MM.1S (cell line): ENCODE measurements at regions not wholly inside any gene's neighbourhood (a gene's known extent, or its start where the extent isn't known, plus 50 kb on each side); places are given as distances from the start of the nearest gene placed in this dataset.

Experiments used
- DNase-seq: peaks from one replicate; pipeline ENCODE4 v3.0.0-alpha.2; 2015
- H2AFZ ChIP-seq: fragments of 300-600 bp; sonication (generic); 2 replicates; pipeline ENCODE4 v1.6.0; 2016; ENCODE audit warnings: antibody characterized with exemption, low read length
- H3F3A ChIP-seq: fragments of 300-600 bp; sonication (generic); 2 replicates; pipeline ENCODE4 v1.6.1; 2016; ENCODE audit warnings: mild to moderate bottlenecking, antibody characterized with exemption, low read length, moderate library complexity, mixed read lengths; ENCODE audit not compliant: insufficient read depth
- H3K27ac ChIP-seq: fragments of 300-600 bp; sonication (generic); 2 replicates; pipeline ENCODE4 v1.5.1; 2016; ENCODE audit warnings: mild to moderate bottlenecking, low read length
- H3K27me3 ChIP-seq: fragments of 300-600 bp; sonication (generic); replicated peaks from 2 replicates; pipeline ENCODE4 v1.6.0; 2016; ENCODE audit warnings: low read length; ENCODE audit not compliant: insufficient read depth
- H3K36me3 ChIP-seq: fragments of 300-600 bp; sonication (generic); replicated peaks from 2 replicates; pipeline ENCODE4 v1.6.1; 2016; ENCODE audit warnings: mild to moderate bottlenecking, low read length, mixed read lengths; ENCODE audit not compliant: insufficient read depth
- H3K4me1 ChIP-seq: fragments of 300-600 bp; sonication (generic); 2 replicates; pipeline ENCODE4 v1.6.1; 2016; ENCODE audit warnings: low read length, mixed read lengths
- H3K4me2 ChIP-seq: fragments of 300-600 bp; sonication (generic); 2 replicates; pipeline ENCODE4 v1.6.0; 2016; ENCODE audit warnings: low read depth, low read length
- H3K4me3 ChIP-seq: fragments of 300-600 bp; sonication (generic); 2 replicates; pipeline ENCODE4 v1.5.1; 2016; ENCODE audit warnings: low read length, mixed read lengths
- H3K79me2 ChIP-seq: fragments of 300-600 bp; sonication (generic); 2 replicates; pipeline ENCODE4 v1.6.1; 2016; ENCODE audit warnings: mixed run types, low read length, mixed read lengths
- H3K9ac ChIP-seq: fragments of 300-600 bp; sonication (generic); 2 replicates; pipeline ENCODE4 v1.6.1; 2016; ENCODE audit warnings: low read length, mixed read lengths
- H3K9me2 ChIP-seq: fragments of 300-600 bp; sonication (generic); replicated peaks from 2 replicates; pipeline ENCODE4 v1.6.1; 2016; ENCODE audit warnings: mild to moderate bottlenecking, low read length, mixed read lengths; ENCODE audit not compliant: insufficient read depth
- H3K9me3 ChIP-seq: fragments of 300-600 bp; sonication (generic); replicated peaks from 2 replicates; pipeline ENCODE4 v1.6.1; 2016; ENCODE audit warnings: mild to moderate bottlenecking, low read length, mixed read lengths; ENCODE audit not compliant: insufficient read depth
- H4K20me1 ChIP-seq: fragments of 300-600 bp; sonication (generic); 2 replicates; pipeline ENCODE4 v1.6.1; 2016; ENCODE audit warnings: mild to moderate bottlenecking, low read length, moderate library complexity, mixed read lengths; ENCODE audit not compliant: insufficient read depth
- EZH2 ChIP-seq: fragments of 300-600 bp; sonication (generic); optimal IDR thresholded peaks from 2 replicates; pipeline ENCODE3; 2017; ENCODE audit warnings: low read depth, mild to moderate bottlenecking, antibody characterized with exemption, low read length, mixed read lengths
- EZH2phosphoT487 ChIP-seq: fragments of 300-600 bp; sonication (generic); IDR thresholded peaks from 2 replicates; pipeline ENCODE4 v1.6.1; 2018; ENCODE audit warnings: antibody characterized with exemption, low read length
- TF ChIP-seq, protein P1 (sequence below): fragments of 300-600 bp; sonication (generic); IDR thresholded peaks from 2 replicates; pipeline ENCODE4 v1.5.1; 2016; ENCODE audit warnings: antibody characterized with exemption, low read length, mixed read lengths

DNA sequence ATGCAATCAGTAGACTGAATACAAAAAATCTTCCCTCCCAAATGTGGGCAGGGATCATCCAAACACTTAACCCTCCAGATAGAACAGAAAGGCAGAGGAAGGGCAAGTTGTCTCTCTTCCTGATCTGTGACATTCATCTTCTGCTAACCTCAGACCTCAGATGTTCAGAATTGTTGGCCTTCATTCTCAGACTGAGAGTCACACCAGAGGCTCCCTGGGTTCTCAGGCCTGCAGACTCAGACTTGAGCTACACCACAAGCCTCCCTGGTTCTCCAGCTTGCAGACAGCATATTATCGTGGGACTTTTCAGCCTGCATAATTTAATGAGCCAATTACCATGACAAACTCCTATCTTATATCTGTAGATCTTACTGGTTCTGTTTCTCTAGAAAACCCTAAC, 1471.6 kb upstream of the ADGRL3 start:
- H3K79me2 ChIP-seq, result no peaks in the 10 kb centered on the region
- no peak overlapping the region for H3K27ac ChIP-seq

DNA sequence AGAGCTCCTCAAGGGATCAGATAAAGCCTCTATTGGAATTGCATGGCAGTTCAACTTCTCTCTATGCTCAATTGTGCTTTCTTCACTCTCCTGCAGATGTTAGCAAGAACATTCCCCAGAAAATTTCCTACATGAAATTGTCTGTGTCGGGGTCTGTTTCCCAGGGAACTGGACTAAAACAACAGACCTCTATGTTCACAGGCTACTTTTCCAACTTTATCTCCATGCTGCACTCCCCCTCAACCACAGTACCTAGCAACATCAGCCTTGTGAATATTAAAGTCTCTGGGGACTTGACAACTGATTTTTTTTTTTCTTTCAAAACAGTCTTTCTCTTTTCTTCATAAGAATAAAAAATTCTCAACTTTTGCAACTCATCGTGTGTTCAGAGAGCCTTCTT, 1470.8 kb upstream of the ADGRL3 start:
- TF ChIP-seq EZH2phosphoT487, result no peak
- H3K27me3 ChIP-seq, result no peaks in the 10 kb centered on the region
- H3K36me3 ChIP-seq, result no peaks in the 10 kb centered on the region
- H3K79me2 ChIP-seq, result no peaks in the 10 kb centered on the region
- no peak overlapping the region for H2AFZ ChIP-seq
- H3K4me1 ChIP-seq, result no peaks in the 10 kb centered on the region
- no peak overlapping the region for H3K27ac ChIP-seq
- H4K20me1 ChIP-seq, result no peaks in the 10 kb centered on the region
- H3K9me3 ChIP-seq, result no peaks in the 10 kb centered on the region
- H3K9ac ChIP-seq, result no peak overlapping the region
- H3K4me3 ChIP-seq, result no peak overlapping the region
- no peak for DNase-seq
- no peaks in the 10 kb centered on the region for H3K9me2 ChIP-seq
- H3K4me2 ChIP-seq, result no peak overlapping the region
- no peaks in the 10 kb centered on the region for H3F3A ChIP-seq

More for the DNA sequence above, 1471.6 kb upstream of the ADGRL3 start:
- H3K4me3 ChIP-seq, result no peak overlapping the region
- no peak overlapping the region for H3K9ac ChIP-seq
- no peaks in the 10 kb centered on the region for H3F3A ChIP-seq
- H4K20me1 ChIP-seq, result no peaks in the 10 kb centered on the region
- H2AFZ ChIP-seq, result no peak overlapping the region
- no peak for DNase-seq
- no peaks in the 10 kb centered on the region for H3K4me1 ChIP-seq
- H3K27me3 ChIP-seq, result no peaks in the 10 kb centered on the region
- TF ChIP-seq, protein P1, sequence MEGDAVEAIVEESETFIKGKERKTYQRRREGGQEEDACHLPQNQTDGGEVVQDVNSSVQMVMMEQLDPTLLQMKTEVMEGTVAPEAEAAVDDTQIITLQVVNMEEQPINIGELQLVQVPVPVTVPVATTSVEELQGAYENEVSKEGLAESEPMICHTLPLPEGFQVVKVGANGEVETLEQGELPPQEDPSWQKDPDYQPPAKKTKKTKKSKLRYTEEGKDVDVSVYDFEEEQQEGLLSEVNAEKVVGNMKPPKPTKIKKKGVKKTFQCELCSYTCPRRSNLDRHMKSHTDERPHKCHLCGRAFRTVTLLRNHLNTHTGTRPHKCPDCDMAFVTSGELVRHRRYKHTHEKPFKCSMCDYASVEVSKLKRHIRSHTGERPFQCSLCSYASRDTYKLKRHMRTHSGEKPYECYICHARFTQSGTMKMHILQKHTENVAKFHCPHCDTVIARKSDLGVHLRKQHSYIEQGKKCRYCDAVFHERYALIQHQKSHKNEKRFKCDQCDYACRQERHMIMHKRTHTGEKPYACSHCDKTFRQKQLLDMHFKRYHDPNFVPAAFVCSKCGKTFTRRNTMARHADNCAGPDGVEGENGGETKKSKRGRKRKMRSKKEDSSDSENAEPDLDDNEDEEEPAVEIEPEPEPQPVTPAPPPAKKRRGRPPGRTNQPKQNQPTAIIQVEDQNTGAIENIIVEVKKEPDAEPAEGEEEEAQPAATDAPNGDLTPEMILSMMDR, result no peak
- TF ChIP-seq EZH2 (no peak), EZH2phosphoT487 (no peak)
- H3K4me2 ChIP-seq, result no peak overlapping the region
- H3K36me3 ChIP-seq, result no peaks in the 10 kb centered on the region
- no peaks in the 10 kb centered on the region for H3K9me2 ChIP-seq
- no peaks in the 10 kb centered on the region for H3K9me3 ChIP-seq

GRCh38 chr4:59748433-59748832, 1451.7 kb upstream of the ADGRL3 start:
- no peak overlapping the region for H3K27ac ChIP-seq
- H4K20me1 ChIP-seq, result no peaks in the 10 kb centered on the region
- DNase-seq, result no peak
- no peak overlapping the region for H3K4me3 ChIP-seq
- no peak overlapping the region for H3K4me2 ChIP-seq
- H3K79me2 ChIP-seq, result no peaks in the 10 kb centered on the region
- no peak overlapping the region for H3K9ac ChIP-seq
- H2AFZ ChIP-seq, result no peak overlapping the region
- no peaks in the 10 kb centered on the region for H3K27me3 ChIP-seq
- H3K9me3 ChIP-seq, result no peaks in the 10 kb centered on the region
- no peaks in the 10 kb centered on the region for H3K9me2 ChIP-seq
- TF ChIP-seq, protein P1, result no peak
- TF ChIP-seq EZH2phosphoT487, result no peak
- no peak for TF ChIP-seq EZH2
- no peaks in the 10 kb centered on the region for H3F3A ChIP-seq
- no peaks in the 10 kb centered on the region for H3K36me3 ChIP-seq
- no peaks in the 10 kb centered on the region for H3K4me1 ChIP-seq

DNA sequence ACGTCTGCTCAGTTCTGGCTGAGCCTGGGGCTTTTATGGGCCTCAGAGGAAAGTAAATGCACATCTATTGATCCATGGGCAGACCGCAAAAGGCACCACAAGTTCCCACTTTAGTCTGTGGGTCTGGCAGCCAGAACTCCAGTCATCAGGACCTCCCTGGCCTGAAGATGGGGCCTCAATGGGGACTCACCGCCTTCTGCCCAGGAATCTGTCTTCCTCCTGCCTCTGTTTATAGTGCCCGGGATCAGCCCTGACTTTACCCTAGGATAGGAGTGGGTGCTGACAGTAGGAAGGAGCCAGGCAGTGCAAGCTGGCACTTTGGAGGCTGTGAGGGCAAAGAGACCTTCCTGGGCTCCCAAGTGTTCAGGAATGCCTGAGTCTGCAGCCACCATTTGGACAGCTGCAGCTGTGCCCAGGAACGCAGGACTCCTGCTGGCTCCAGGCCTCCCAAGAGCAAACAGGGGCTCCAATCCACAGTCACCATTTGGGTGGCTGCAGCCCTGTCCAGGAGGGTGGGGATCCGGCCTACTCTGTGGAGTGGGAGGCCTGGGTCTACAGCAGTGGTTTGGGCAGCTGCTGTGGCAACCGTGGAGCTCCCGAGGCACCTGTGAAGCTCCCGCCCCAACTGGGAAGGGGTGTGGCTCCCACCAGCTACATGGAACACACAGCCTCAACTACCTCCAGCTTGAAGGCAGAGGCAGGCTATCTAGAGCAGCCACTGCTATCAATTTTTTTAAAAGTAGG, 1440.9 kb upstream of the ADGRL3 start:
- Histone ChIP-seq H3F3A (no peaks in the 10 kb centered on the region), H3K27ac (no peak overlapping the region), H3K4me1 (no peaks in the 10 kb centered on the region), H2AFZ (no peak overlapping the region), H4K20me1 (no peaks in the 10 kb centered on the region), H3K4me3 (no peak overlapping the region), H3K4me2 (no peak overlapping the region), H3K79me2 (no peaks in the 10 kb centered on the region), H3K9me3 (no peaks in the 10 kb centered on the region), H3K27me3 (no peaks in the 10 kb centered on the region), H3K9me2 (no peaks in the 10 kb centered on the region), H3K9ac (no peak overlapping the region), H3K36me3 (no peaks in the 10 kb centered on the region)
- TF ChIP-seq, protein P1, result no peak
- TF ChIP-seq EZH2, result no peak
- no peak for TF ChIP-seq EZH2phosphoT487
- no peak for DNase-seq
